ENCODE measurements at regions not wholly inside any gene's neighbourhood (a gene's known extent, or its start where the extent isn't known, plus 50 kb on each side); places are given as distances from the start of the nearest gene placed in this dataset.

DNA sequence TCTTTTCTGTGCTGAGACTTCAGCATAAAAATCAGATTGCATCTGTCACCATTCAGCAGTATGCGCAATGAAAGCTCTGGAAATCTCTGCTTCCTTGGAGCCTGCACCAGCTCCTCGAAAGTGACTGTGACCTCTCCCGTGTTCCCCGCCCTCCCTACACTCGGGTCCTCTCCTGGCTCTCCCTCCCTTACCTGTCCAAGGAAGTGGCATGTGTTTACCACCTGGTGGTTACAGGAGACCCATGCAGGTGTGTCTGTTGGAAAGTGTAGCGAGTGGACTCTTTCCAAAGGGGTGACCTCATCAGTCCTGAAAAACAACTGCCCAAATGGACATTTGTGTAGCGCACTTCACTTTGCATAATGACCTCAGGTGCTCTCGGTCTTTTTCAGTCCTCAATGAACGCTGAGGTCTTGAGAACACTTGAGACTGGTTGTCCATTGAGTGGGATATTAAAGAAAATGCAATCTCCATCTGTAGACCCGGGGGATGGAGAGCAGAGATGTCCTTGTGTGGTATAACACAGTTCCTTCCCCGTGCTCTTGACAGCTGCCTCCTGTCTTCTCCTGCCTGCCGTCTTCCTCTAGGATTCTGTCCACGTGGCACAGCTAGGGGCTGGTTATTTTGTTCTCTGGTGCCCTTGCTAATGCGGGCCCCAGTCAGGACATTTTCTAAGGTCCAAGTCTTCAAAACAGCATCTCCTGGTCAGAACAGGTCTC lies 133.2 kb downstream of the ACKR3 start:
- TF ChIP-seq, protein P1, sequence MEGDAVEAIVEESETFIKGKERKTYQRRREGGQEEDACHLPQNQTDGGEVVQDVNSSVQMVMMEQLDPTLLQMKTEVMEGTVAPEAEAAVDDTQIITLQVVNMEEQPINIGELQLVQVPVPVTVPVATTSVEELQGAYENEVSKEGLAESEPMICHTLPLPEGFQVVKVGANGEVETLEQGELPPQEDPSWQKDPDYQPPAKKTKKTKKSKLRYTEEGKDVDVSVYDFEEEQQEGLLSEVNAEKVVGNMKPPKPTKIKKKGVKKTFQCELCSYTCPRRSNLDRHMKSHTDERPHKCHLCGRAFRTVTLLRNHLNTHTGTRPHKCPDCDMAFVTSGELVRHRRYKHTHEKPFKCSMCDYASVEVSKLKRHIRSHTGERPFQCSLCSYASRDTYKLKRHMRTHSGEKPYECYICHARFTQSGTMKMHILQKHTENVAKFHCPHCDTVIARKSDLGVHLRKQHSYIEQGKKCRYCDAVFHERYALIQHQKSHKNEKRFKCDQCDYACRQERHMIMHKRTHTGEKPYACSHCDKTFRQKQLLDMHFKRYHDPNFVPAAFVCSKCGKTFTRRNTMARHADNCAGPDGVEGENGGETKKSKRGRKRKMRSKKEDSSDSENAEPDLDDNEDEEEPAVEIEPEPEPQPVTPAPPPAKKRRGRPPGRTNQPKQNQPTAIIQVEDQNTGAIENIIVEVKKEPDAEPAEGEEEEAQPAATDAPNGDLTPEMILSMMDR (IDR thresholded peaks at IDR 0.05) = no peak
- no peak for TF ChIP-seq POLR2AphosphoS5 (IDR thresholded peaks at IDR 0.05)
- no peak for TF ChIP-seq EP300 (IDR thresholded peaks at IDR 0.05; ENCODE audit: low read depth)
